ENCODE measurements at regions not wholly inside any gene's neighbourhood (a gene's known extent, or its start where the extent isn't known, plus 50 kb on each side); places are given as distances from the start of the nearest gene placed in this dataset.

DNA sequence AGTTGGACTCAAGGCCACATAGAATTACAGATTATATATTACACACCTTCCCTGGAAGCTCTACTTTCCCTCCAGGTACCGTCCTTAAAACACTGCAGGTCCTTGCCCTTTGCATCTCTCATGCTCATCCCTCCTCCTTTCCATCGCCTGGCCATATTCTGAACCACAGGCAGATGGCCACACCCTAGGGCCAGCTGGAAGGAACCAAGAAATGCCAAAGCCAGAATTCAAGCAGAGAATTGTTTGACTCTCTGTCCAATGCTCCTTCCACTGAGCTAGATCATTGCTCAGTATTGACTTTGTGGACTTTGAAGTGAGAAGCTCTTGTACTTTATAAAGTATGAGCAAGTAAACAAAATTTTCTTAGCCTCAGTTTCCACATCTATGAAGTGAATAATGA lies 170.3 kb upstream of the SLC24A5 start:
- no peak for DNase-seq

DNA sequence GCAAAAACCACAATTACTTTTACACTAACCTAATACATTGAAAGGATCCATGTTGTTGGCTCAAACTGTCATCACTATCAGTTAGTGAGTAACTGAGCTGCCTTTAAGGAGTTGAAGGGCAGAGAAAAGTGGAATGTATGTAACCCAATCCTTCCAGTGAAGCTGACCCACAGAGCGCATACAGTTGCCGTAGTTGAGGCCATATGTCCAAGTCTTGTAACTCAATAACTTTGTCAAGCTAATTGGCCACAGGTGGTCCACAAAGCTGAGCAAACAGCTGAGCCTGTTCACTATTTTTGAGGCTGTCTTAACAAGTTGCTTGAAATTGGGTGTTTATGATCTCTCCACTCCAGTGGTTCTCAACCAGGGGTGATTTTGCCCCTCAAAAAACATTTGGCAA lies 169.0 kb upstream of the SLC24A5 start:
- no peak for DNase-seq

DNA sequence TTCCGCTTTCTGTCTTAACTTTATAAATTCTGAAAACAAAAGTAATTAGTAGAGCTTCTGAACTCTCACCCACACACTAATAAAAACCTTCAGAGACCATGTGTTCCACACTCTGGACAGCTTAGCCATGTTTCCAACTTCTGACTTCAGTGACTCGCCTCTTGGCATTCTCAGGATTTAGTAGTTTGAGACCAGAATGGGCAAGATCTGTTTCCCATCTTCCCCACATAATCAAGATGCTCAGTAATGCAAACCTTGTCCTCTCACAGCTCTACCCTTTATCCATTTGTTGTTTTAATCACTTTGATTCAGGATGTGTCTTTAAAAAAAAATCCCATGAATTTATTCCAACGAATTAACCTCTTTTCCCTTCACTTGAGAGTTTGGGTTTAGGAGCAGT lies 166.6 kb upstream of the SLC24A5 start:
- no peak for DNase-seq

DNA sequence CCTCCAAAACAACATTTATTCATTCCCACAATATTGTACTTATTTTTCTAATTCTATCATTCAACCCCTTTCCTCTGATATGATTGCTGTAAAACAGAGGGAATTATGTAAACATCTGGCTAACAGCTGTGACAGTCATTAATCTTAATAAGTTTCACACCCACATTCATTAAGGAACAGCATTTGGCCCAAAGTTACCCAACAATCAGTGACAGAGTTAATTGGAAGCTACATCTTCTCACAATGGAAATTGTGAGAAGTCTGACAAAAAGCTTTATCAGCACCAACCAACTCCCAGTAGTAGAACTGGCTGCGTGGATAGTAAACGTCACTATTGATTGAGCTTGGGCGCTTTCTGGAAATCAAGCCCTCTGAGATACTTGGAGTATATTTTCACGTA lies 165.8 kb upstream of the SLC24A5 start:
- DNase-seq = no peak

DNA sequence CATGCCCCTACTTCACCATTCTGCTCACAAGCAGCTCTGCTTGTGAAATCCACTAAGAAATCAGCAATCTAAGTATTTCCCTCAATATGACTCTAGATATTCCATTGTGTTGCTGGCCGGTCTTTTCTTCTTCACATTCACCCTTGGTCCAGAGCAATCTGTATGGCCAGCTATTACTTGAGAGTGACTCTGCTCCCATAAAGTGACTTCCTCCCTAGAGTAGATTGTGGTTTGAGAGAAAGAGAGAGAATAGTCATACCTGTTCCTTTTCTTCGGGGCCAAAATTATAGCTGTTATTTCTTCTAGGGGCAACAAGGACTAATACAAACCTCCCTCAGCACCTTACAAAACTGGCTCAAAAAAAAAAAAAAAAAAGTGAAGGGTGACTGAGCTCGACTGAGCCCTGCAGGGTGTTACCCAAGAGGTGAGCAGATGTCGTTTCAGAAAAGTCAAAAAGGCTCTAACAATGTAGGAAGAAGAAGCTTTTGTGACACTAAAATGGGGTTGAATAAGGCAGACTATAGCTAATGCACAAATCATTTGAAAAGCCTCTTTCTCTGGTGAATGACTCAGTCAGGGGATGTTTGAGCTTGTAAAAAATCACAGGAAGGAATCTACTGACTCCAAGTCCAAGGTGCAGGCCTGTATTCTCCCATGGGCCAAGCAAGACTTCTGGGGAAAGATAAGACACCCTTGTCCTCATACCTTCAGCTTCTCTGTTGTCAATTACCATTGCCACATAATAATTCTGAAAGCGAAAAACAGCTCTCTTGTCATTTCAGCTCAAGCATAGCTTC lies 161.0 kb upstream of the SLC24A5 start:
- DNase-seq = no peak

DNA sequence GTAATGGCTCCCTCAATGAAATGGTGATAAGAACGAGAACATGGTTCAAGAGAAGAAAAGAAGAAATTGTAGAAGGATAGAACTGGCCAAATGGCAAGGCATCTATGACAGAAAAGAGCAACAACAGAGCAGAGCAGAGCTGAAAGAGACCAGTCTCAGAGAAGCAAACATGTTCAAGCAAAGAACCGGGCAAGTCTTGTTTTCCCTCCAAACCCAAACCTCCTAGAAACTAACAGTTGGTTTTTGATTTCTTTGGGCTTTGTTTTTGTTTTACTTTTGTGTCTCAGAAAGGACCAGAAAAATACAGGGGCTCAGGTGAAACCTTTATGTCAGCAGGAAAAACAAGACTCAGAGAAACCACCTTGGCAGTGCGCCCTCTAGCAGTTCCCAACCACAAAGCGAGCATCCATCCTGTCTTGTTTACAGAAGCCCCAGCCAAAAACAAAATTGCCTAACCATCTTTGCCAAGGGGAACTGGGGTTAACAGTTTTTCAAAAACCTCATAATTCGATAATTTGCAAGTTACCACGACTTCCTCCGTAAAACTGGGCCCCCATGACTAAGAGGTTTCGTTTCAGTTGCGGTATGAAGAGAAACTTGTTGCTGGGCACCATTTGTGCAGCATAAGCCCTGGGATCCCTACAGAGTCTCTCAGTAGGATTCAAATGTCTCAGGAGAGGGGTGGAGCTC lies 159.2 kb upstream of the SLC24A5 start:
- DNase-seq = no peak

DNA sequence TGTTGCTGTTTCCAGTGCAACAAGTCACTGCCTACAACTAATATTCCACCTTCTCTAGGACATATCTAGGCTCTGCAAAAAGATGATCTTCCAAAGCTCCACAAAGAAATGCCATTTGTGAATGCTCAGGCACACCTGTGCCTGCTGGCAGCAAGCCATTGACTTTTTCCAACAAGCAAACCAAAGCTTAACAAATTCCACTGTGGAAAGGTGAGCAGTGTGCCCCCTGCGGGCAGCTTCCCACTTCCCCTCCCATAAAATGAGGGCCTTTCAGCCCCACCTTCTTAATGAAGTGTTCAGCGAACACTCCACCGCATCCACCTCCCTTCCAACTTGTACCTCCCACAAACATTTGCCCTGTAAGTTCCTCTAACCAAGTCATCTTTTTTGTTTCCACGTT lies 157.5 kb upstream of the SLC24A5 start:
- no peak for DNase-seq

DNA sequence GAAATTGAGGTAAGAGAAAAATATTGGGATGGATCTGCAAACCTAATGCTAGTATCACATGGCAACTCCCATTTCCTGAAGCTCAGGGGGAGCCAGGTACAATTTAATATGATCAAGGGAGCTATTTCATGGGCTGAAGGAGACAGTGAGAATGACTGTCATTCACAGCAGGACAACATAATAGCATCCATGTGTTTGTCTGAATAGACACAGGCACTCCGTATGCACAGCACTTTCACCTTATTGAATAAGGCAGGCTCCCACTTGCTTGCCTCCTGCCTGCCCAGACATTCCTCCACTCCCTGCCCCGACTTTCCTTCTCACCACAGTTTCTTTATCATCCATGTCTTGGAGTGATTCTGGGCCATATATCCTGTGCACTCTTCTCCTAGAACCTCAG lies 156.6 kb upstream of the SLC24A5 start:
- no peak for DNase-seq

DNA sequence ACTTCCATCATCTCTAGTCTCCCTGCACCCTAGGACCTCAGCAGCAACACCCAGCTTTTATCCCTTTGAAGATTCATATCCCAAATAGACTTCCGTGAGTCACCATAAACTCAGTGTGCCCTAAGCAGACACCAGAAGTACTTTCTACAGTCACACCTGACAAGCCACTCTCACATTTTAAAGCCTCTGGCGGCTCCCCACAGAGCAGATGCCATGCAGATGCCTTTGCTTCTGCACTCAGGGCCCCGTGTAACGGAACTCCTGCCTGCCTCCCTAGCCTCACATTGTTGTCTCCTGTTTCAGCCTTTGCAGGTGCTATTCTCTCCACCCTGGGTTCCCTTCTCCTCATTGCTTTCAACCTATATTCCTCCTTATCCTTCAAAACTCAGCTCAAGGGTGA lies 155.5 kb upstream of the SLC24A5 start:
- no peak for DNase-seq

DNA sequence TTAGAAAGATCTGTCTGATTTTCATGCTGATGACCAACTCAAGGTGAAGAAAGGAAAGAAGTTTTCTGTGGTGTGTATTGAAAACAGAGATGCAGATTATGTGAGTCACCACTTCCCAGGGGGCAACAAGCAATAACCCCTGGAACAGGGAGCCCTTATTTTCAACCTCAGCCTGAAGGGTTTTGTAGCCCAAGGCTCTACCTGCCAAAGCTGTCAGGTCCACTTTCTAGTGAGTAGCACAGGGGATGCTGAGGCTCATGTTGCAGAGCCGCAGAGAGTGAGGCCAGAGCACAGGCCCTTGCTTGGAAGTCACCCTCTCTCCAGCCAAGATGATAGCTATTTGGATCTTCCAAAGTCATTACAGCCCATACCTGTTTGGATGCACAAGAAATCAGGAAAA lies 152.2 kb upstream of the SLC24A5 start:
- no peak for DNase-seq

DNA sequence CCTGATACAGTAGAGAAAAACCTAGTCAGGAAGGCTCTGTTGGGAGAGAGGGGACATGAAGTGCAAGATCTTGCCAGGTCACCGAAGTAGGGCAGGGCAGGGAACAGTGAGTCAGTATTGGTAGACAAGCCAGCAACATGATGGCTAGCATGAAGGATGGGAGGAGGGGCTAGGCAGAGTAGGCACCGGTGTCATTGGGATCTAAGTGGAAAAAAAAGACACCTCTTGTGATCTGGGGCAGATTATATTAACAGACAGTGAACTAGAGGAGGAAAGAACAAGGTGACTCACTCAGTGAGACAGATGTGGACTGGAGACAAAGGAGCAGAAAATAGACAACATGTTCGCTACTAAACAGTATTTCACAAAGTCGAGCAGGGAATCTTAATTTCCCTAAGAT lies 149.2 kb upstream of the SLC24A5 start:
- no peak for DNase-seq

DNA sequence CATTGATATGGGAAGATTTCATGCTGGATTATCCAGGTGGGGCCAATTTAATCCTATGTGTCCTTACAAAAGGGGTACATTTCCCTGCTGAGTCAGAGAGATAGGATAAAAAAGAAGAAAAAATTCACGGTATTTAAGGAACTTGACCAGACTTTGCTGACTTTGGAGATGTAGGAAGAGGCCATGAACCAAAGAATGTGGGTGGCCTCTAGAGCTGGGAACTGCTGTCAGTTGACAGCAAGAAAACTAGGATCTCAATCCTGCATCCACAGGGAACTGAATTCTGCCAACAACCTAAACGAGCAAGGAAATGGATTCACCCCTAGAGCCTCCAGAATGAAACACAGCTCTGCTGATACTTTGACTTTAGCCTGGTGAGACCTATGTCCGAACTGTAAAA lies 148.1 kb upstream of the SLC24A5 start:
- DNase-seq = no peak

DNA sequence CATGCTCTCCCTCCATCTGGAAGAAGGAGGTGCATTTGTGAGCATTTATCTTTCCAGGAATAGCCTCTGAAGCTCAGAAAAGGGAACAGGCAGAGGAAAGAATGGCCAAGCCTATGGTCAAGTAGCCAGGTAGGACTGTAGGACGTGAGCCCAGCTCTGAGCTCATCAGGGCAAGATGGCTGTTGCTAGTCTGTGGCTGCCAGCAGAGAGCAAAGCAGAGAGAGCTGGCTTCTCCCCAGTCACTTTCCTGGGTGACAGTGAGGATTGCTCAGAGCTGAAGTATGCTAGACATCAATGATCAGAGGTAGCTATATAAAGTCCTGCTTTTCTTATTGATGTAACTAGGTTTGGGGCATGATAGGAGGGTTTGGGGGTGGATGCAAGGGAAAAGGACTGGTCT lies 146.1 kb upstream of the SLC24A5 start:
- no peak for DNase-seq

DNA sequence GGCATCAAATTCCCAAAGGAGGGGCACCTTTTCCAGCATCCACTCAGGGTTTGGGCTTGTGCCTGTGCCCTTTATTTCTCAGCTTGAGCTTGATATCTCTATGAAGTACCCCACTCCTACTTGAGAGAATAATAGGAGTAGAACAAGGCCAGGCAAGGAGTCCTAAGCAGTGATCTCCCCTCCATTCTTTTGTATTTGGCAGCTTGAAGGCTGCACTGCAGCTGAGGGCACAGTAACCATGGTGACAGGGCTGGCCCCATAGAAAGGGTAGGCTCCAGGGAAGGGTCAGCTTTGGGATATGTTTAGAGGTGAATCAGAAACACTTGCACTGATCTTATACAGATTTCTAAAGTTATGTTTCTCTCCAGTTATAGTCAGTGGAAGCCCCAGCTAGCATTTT lies 145.4 kb upstream of the SLC24A5 start:
- DNase-seq = no peak

DNA sequence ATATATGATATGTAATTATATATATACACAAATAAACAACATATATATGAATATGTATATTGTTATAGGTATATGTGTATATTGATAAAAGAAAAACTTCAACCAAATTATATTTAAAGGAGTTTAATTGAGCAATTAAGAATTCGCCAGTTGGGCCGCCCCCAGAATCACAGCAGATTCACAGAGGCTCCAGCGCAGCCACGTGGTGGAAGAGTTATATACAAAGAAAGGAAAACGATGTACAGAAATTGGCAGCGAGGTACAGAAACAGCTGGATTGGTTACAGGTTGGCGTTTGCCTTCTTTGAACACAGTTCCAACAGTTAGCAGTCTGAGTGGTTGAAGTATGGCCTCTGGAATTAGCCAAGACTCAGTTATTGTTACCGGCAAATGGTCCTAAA lies 137.3 kb upstream of the SLC24A5 start:
- DNase-seq = no peak

DNA sequence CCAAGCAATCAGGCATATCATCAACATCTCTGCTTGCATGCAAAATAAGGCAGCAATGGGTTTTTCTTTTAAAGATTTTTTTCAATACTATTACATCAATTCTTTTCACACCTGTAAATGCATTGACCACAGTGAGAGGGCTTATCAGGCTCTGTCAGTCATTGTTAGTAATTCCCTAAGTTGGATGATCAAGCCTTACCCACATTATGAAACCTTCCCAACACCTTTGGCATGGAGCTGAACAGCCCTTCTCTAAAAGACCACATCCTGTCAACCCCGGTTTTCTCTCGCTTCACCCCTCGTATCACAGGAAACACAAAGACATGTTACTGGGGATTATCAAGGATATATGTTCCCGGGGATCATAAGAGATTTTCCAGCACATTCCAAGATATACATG lies 135.2 kb upstream of the SLC24A5 start:
- no peak for DNase-seq

DNA sequence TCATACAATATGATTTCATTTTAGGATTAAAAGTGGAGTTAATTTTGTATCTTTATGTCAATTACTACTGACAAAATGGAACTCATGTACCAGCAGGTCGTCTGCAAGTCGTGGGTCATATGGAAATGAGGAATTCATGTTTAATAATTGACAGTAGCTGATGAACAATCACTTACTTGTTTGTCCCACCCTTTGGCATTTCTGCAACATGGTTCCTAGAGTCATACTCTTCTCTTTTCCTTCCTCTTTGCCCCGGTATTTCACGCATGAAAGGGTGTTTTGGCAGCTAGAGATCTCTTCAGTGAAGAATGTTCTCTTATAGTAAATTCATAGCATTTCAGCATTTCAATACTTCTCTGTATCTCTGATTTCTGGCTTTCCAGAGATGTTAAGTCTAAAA lies 133.3 kb upstream of the SLC24A5 start:
- DNase-seq = no peak

DNA sequence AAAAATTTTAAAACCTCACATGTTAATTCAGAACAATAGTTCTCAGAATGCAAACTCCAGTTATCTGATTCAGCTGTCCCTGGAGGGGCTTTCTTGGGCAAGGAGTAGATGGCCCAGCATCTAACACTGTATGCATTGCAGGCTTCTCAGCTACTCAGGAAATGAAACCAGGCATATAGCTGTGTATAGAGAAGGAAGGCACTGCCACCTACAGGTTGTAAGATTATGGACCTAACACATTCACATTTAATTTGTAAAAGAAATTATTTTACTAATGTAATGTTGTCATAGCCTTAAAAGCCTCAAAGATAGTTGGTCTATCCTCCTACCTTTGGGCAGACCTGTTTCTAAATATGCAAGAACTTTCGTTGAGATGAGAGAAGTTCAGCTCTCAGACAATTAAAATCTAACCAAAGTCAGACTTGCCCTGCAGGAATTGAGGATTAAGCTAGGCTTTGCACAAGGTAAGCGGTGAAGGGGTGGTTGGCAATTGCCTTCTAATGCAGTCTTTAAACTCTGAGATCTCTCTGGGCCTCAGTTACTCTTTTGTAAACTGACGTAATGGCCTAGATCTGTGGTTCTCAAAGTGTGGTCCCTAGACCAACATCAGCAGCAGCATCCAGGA lies 132.8 kb upstream of the SLC24A5 start:
- DNase-seq = peak; percentile 34

DNA sequence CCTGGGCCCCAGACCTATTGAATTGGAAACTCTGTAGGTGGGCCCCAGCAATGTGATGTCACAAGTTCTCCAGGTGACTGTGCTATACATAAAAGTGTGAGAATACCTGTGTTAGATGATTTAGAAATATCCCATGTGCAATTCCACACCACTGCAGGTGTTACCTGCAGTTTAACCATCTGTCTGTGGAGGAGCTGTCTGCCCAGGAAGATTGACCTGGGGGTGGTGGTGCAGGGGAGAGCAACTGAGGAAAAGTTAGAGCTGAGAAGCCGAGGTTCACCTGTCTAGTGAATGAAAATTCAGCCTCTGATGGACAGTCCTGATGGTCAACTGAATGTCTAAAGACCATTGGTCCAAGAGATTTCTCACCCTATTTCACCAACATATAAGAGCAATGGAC lies 132.2 kb upstream of the SLC24A5 start:
- DNase-seq = no peak

DNA sequence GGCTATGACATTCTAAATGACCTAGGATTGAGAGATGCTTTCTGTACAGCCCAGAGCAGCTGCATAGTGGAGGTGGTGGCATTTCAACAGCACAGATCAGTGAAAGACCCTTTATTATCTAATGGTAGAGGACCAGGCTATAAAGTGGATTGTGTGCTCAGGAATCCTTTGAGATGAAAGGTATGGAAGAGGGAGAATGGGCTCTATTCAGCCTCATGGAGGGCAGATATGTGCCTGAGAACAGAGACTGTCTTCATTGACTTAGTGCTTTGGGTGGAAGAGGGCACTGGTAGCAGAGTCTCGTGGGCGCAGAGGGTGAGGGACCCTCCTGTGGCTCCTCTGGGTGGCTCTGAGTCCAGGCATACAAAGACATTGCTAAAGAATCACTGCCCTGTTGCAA lies 130.0 kb upstream of the SLC24A5 start:
- no peak for DNase-seq

DNA sequence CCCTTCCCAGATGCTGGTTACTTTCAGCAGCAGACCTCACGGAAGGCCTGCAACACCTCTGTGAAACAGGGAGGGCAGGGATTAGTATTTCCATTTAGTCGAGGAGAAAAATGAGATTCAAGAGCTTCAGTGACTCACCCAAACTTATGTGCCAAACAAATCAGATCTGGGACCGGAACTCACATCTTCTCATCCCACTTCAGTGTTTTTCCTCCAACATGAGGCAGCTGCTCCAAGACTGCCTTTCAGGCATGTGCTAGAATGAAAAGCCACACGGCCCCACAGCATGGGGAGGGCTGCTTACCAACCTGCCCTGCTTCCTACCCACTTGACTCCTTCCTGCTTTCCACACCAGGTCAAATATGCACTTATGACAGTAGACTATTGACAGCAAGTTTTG lies 129.4 kb upstream of the SLC24A5 start:
- DNase-seq = no peak

DNA sequence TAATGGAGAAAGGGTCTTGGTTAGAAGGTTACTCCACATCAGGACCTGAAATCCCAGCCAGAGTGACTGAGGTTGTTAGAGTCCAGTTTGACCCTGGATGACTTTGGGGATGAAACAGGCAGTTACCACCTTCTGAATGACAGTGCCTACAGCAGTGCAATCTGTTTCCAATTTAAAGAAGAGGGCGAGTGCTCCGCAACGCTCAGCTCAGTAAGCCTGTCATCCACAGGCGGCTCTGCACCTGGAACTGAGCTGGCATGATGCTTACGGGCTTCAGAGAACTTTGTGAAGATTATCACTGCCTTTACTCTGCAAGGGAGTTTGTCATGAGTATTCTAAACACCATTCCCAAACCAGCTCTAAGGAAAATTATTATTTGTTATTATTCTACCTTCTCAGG lies 127.7 kb upstream of the SLC24A5 start:
- no peak for DNase-seq

DNA sequence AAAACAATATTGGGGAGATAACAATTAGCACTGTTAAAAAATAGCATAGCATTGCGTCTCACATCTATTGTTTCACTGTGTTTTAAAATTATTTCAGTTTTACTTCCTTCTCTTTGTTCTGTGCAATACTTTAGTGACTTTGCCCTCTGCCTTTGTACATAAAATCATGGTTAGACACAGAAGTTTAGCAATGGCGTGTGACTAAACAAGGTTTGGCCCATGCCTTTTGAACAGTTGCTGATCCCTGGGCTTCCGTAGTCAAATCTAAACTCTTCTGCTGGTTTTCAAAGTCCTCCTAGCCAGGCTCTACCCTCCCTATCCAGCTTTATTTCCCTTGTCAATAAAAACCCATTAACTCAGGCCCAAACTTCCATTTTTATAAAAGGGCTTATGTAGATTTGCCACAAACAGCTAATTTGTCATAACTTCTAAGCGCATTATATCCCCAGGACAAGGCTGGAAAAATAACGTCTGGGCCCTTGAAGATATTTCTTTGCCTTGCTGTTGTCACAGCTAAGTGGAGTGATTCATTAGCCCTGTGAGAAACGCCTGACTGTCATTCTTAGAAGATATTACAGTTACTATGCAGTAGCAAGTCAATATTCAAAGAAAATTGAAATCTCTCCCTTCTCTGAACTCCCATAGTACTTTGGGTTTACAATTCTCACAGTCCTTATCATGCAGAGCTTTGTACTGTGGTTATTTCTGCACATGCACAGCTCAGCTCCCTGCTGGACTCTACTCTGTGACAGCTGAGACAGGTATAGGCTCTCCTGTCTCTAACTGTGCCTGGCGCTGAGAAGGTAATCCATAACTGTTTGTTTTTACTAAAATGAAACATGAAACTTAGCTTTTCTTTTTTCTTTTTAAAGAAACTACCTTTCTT lies 123.4 kb upstream of the SLC24A5 start:
- DNase-seq = no peak

Measured in NCI-H1092 (cell line).